ENCODE measurements at regions not wholly inside any gene's neighbourhood (a gene's known extent, or its start where the extent isn't known, plus 50 kb on each side); places are given as distances from the start of the nearest gene placed in this dataset.

DNA sequence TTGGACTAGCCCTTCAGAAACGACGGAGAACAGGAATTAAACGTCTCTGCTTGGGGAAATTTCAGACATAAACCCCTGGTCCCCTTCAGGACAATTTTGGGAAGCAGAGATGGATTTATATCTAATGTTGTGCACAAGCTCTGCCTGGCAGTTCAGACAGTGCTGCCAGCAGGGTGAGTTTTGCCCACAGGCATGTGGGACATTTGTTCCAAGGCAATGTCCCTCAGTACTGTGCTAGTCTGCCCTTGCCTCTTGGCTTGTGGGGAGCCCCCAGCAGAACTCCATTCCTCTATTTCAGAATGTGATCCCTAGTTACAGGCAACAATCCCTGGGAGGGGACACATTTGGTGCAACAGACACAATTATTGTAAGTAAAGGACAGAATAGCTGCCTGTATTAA is 76.5 kb upstream of the GPR12 start:
- no peak for DNase-seq (ENCODE audit: low read depth in 2 of 2)

GRCh38 chr13:26836626-26837025 is 76.0 kb upstream of the GPR12 start:
- no peak for DNase-seq (ENCODE audit: low read depth in 2 of 2)

DNA sequence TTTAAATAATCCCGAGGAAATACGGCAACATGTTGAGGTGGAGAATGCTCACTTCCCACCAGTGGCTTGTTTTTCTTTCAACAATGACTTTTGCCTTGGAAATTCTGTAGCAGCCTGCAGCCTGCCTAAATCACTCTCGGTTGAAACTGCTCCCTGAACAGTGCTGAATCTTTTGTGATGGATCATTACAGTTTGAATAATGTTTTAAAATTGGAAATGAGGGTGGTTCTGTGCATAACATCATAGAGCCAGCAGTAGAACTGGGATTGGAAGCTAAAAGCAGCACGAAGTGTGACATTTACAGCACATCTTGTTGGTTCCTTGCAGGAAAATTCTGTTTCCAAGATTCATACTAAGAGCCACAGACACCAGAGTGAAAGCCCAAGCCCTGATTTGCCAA is 74.1 kb upstream of the GPR12 start:
- DNase-seq (ENCODE audit: low read depth in 2 of 2), result no peak

DNA sequence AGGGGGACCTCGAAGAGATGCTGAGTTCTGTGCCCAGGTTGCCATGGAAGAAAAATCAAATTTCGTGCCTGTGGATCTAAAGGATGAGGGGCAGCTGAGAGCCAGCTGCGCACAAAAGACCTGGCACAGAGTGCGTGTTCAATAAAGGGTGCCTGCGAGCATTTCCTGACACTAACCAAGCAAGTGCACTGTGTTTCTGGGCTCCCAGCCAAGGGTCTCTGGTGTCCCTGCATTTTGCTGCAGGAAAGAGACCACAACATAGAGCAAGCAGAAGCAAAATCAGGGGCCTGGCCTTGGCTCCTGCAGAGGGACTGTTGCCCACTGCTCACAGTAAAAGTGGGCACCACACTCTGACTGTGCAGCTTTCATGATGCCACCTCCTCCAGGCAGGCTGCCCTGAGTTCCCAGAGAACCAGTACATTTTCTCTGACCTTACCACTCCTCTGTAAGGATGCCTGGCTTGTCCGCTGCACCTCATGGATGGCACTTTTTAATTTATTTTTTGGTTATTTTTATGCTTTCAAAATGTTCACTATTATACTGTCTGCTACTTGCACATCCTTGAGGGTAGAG is 70.8 kb upstream of the GPR12 start:
- DNase-seq (ENCODE audit: low read depth in 2 of 2), result peak in 1 of 2 donors; percentile 12

DNA sequence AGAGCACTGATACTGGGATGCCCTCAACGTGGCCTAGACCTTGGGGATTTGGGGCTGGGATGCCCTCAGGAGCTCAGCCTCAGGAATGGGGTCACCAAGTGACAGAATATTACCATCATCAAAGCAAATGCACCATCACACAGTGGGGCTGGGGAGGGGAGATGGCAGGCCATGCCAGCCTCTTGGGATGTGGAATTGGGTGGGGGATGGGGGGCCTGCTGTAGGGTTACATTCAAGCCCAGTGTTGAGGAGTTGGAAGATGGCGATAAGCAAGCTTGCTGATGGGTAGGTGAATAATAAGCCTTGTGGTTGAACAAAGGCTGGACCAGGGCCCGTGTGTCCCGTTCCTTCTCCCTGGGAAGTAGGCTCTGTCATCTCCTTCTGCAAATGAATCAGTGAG is 69.1 kb upstream of the GPR12 start:
- DNase-seq (ENCODE audit: low read depth in 2 of 2), result no peak

GRCh38 chr13:26824581-26824980 is 64.0 kb upstream of the GPR12 start:
- DNase-seq (ENCODE audit: low read depth in 2 of 2), result no peak

DNA sequence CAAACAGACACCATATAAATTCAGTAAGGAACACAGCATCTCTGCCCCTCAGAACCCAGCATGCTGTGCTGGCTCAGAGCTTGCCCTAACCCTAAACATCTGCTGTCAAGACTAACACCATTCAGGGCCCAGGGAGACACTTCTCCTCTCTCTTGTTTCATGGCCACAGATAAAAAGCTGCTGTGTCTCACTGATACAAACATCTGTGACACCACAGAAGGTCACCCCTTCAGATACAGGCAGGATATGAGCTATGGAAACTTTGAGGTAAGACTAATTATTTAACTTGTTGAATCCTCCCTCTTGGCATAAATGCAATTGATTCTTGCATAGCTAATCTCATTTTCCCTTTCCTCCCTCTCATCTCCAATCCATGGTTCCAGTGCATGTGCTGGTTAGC is 61.6 kb upstream of the GPR12 start:
- DNase-seq (ENCODE audit: low read depth in 2 of 2), result no peak

GRCh38 chr13:26821672-26822071 is 61.1 kb upstream of the GPR12 start:
- no peak for DNase-seq (ENCODE audit: low read depth in 2 of 2)

DNA sequence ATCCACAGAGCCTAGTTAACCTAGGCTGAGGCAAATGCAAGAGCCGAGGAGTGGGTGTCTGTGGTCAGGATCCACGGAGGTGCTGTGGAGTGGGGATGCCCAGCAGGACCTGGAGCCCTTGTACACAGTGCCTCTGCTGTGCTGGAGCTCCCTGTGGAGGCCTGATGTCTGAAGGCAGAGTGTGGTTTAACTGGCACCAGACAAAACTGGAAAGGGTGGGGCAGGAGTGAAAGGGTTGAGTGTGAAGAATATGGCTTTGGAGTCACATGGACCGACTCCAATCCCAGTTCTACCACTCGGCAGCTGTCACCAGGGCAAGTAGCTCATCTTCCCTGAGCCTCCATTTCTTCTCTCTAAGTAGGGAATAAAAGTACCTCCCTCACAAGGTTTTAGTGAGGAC is 60.3 kb upstream of the GPR12 start:
- no peak for DNase-seq (ENCODE audit: low read depth in 2 of 2)

- no peak for DNase-seq (ENCODE audit: low read depth in 2 of 2)
These were observed 58.5 kb upstream of the GPR12 start for GRCh38 chr13:26819046-26819445.

GRCh38 chr13:26816881-26817280 is 56.3 kb upstream of the GPR12 start:
- no peak for DNase-seq (ENCODE audit: low read depth in 2 of 2)

GRCh38 chr13:26813980-26814348 is 53.4 kb upstream of the GPR12 start:
- no peak for DNase-seq (ENCODE audit: low read depth in 2 of 2)

- DNase-seq (ENCODE audit: low read depth in 2 of 2), result no peak
These were observed 52.9 kb upstream of the GPR12 start for GRCh38 chr13:26813321-26813979.

- DNase-seq (ENCODE audit: low read depth in 2 of 2), result no peak
These were observed 51.0 kb upstream of the GPR12 start for GRCh38 chr13:26811581-26811980.
